ENCODE measurements at regions not wholly inside any gene's neighbourhood (a gene's known extent, or its start where the extent isn't known, plus 50 kb on each side); places are given as distances from the start of the nearest gene placed in this dataset.

- H3K27me3 ChIP-seq (ENCODE audit: control insufficient read depth, insufficient read depth, low read length): no peaks in the 10 kb centered on the region
- H3K36me3 ChIP-seq (ENCODE audit: control insufficient read depth, insufficient read depth, low read length): no peaks in the 10 kb centered on the region
- peaks cover 5% of the 10 kb centered on the region; the same call in 1 of the 2 replicates for H3K4me1 ChIP-seq (ENCODE audit: control insufficient read depth, insufficient read depth, low read length)
Observed at GRCh38 chr6:22647719-22648118, 78.4 kb downstream of the HDGFL1 start.

DNA sequence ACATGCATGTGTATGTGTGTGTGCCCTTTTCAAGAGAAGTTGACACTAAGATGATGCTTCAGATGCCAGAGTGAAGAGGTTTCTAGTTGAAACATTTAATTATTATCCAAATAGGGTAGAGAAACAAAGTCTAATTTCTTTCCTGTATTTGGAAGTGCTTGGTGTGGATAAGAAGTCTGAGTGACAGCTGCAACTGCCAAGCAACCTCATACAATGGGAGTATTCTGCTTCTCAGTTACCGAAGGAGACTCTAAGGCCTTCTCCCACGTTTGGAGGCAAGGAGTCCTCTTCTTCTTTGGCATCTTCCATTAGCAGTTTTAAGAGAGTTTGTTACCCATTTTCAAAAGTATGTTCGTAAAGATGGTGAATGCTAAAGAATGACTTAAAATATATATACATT is 82.4 kb downstream of the HDGFL1 start:
- H3K27me3 ChIP-seq (ENCODE audit: control insufficient read depth, insufficient read depth, low read length): no peaks in the 10 kb centered on the region
- H3K4me3 ChIP-seq (ENCODE audit: low read depth, low read length): no peak overlapping the region
- no peak overlapping the region for H3K9ac ChIP-seq (ENCODE audit: low read length)
- peaks cover 5% of the 10 kb centered on the region; the same call in 1 of the 2 replicates for H3K4me1 ChIP-seq (ENCODE audit: control insufficient read depth, insufficient read depth, low read length)
- no peaks in the 10 kb centered on the region for H3K36me3 ChIP-seq (ENCODE audit: control insufficient read depth, insufficient read depth, low read length)
- H3K9me3 ChIP-seq (ENCODE audit: control insufficient read depth, insufficient read depth, low read depth, low read length): no peaks in the 10 kb centered on the region
- H3K27ac ChIP-seq (ENCODE audit: low read depth, low read length): no peak overlapping the region

More at GRCh38 chr6:22647719-22648118, 78.4 kb downstream of the HDGFL1 start:
- Histone ChIP-seq H3K4me3 (ENCODE audit: low read depth, low read length) (no peak overlapping the region), H3K27ac (ENCODE audit: low read depth, low read length) (no peak overlapping the region), H3K9me3 (ENCODE audit: control insufficient read depth, insufficient read depth, low read depth, low read length) (no peaks in the 10 kb centered on the region), H3K9ac (ENCODE audit: low read length) (no peak overlapping the region)

DNA sequence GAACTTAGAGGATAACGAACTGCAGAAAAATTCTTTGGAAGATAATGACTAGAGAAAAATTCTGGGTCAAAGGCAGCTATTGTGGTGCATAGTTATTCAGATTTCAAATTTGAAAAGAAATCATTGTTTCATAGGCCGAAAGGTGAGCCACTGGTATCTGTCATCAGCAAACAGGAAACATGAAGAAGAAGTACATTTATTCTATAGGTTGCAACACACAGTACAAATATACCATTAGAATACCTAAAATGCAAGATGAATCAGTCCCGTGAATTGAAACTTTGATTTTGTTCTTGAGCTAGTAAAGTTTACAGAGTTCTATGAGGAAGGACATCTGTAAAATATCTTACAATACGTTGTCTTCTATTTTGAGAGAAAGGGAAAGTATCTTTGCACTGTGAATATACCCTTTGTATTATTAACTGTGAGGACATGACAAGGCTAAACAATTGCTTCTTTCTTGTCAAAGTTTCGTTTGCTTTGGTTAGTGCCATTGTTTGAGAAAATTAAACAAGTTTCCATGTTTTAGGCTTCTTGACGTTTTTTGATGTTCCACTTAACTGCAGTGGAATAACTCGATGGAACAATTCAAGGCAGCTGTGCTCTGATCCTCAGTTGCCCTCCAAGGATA is 84.7 kb downstream of the HDGFL1 start:
- H3K27me3 ChIP-seq (ENCODE audit: control insufficient read depth, insufficient read depth, low read length): no peaks in the 10 kb centered on the region
- peaks cover 5% of the 10 kb centered on the region; the same call in 1 of the 2 replicates for H3K4me1 ChIP-seq (ENCODE audit: control insufficient read depth, insufficient read depth, low read length)
- H3K9ac ChIP-seq (ENCODE audit: low read length): no peak overlapping the region
- no peak overlapping the region for H3K4me3 ChIP-seq (ENCODE audit: low read depth, low read length)
- no peak overlapping the region for H3K27ac ChIP-seq (ENCODE audit: low read depth, low read length)
- no peaks in the 10 kb centered on the region for H3K9me3 ChIP-seq (ENCODE audit: control insufficient read depth, insufficient read depth, low read depth, low read length)
- no peaks in the 10 kb centered on the region for H3K36me3 ChIP-seq (ENCODE audit: control insufficient read depth, insufficient read depth, low read length)

GRCh38 chr6:22656706-22657351 is 87.5 kb downstream of the HDGFL1 start:
- H3K27ac ChIP-seq (ENCODE audit: low read depth, low read length): no peak overlapping the region
- no peak overlapping the region for H3K9ac ChIP-seq (ENCODE audit: low read length)
- H3K27me3 ChIP-seq (ENCODE audit: control insufficient read depth, insufficient read depth, low read length): no peaks in the 10 kb centered on the region
- no peaks in the 10 kb centered on the region; the same call in 1 of the 2 replicates for H3K4me1 ChIP-seq (ENCODE audit: control insufficient read depth, insufficient read depth, low read length)
- H3K4me3 ChIP-seq (ENCODE audit: low read depth, low read length): no peak overlapping the region
- no peaks in the 10 kb centered on the region for H3K9me3 ChIP-seq (ENCODE audit: control insufficient read depth, insufficient read depth, low read depth, low read length)
- H3K36me3 ChIP-seq (ENCODE audit: control insufficient read depth, insufficient read depth, low read length): no peaks in the 10 kb centered on the region

GRCh38 chr6:22657352-22657980 is 88.1 kb downstream of the HDGFL1 start:
- H3K9me3 ChIP-seq (ENCODE audit: control insufficient read depth, insufficient read depth, low read depth, low read length): no peaks in the 10 kb centered on the region
- H3K27me3 ChIP-seq (ENCODE audit: control insufficient read depth, insufficient read depth, low read length): no peaks in the 10 kb centered on the region
- no peaks in the 10 kb centered on the region; the same call in 1 of the 2 replicates for H3K4me1 ChIP-seq (ENCODE audit: control insufficient read depth, insufficient read depth, low read length)
- H3K27ac ChIP-seq (ENCODE audit: low read depth, low read length): no peak overlapping the region
- no peaks in the 10 kb centered on the region for H3K36me3 ChIP-seq (ENCODE audit: control insufficient read depth, insufficient read depth, low read length)
- no peak overlapping the region for H3K9ac ChIP-seq (ENCODE audit: low read length)
- H3K4me3 ChIP-seq (ENCODE audit: low read depth, low read length): no peak overlapping the region

DNA sequence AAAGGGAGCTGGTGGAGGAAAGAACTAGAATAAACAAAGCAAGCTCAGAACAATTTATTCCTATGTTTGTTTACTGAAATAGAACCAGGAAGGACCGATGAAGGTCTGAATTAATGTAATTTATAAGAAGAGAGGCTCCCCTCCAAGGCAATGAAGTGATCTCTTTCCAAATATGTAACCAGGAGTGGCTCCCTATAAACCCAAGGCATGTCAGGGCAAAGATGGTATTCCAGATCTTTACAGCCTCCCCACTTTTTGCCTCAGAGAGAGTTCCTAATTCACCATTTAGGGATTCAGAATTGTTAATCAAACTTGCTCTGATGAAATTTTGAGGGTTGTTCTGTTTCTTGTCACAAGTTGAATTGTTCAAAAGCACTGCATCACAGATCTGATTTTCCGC is 88.8 kb downstream of the HDGFL1 start:
- H3K36me3 ChIP-seq (ENCODE audit: control insufficient read depth, insufficient read depth, low read length): no peaks in the 10 kb centered on the region
- H3K27ac ChIP-seq (ENCODE audit: low read depth, low read length): no peak overlapping the region
- H3K4me3 ChIP-seq (ENCODE audit: low read depth, low read length): no peak overlapping the region
- no peaks in the 10 kb centered on the region for H3K27me3 ChIP-seq (ENCODE audit: control insufficient read depth, insufficient read depth, low read length)
- H3K9me3 ChIP-seq (ENCODE audit: control insufficient read depth, insufficient read depth, low read depth, low read length): no peaks in the 10 kb centered on the region
- H3K4me1 ChIP-seq (ENCODE audit: control insufficient read depth, insufficient read depth, low read length): no peaks in the 10 kb centered on the region; the same call in 1 of the 2 replicates
- no peak overlapping the region for H3K9ac ChIP-seq (ENCODE audit: low read length)

DNA sequence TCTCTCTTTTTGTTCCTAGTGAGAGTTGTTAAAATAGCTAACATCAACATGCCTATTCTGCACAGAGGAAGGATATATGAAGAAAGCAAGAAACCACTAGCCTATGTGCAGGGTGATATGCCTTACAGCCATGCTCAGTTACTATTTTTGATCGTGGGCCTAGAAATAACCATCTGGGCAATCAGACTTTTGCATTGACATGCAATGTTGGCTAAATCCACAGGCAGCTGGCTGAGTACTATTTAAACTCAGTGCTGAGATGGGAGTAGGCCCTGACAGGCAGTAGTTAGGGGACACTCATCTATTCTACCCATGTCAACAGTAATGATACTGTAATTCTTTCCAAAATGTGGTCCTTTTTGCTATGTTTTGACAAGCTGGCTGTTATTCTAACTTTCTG is 89.6 kb downstream of the HDGFL1 start:
- Histone ChIP-seq H3K4me3 (ENCODE audit: low read depth, low read length) (no peak overlapping the region), H3K4me1 (ENCODE audit: control insufficient read depth, insufficient read depth, low read length) (no peaks in the 10 kb centered on the region; the same call in 1 of the 2 replicates), H3K9ac (ENCODE audit: low read length) (no peak overlapping the region), H3K27ac (ENCODE audit: low read depth, low read length) (no peak overlapping the region), H3K9me3 (ENCODE audit: control insufficient read depth, insufficient read depth, low read depth, low read length) (no peaks in the 10 kb centered on the region), H3K27me3 (ENCODE audit: control insufficient read depth, insufficient read depth, low read length) (no peaks in the 10 kb centered on the region), H3K36me3 (ENCODE audit: control insufficient read depth, insufficient read depth, low read length) (no peaks in the 10 kb centered on the region)

- Histone ChIP-seq H3K9me3 (ENCODE audit: control insufficient read depth, insufficient read depth, low read depth, low read length) (no peaks in the 10 kb centered on the region), H3K9ac (ENCODE audit: low read length) (no peak overlapping the region), H3K4me1 (ENCODE audit: control insufficient read depth, insufficient read depth, low read length) (no peaks in the 10 kb centered on the region), H3K4me3 (ENCODE audit: low read depth, low read length) (no peak overlapping the region), H3K36me3 (ENCODE audit: control insufficient read depth, insufficient read depth, low read length) (no peaks in the 10 kb centered on the region), H3K27ac (ENCODE audit: low read depth, low read length) (no peak overlapping the region), H3K27me3 (ENCODE audit: control insufficient read depth, insufficient read depth, low read length) (no peaks in the 10 kb centered on the region)
Observed at GRCh38 chr6:22664968-22665367, 95.6 kb downstream of the HDGFL1 start.

DNA sequence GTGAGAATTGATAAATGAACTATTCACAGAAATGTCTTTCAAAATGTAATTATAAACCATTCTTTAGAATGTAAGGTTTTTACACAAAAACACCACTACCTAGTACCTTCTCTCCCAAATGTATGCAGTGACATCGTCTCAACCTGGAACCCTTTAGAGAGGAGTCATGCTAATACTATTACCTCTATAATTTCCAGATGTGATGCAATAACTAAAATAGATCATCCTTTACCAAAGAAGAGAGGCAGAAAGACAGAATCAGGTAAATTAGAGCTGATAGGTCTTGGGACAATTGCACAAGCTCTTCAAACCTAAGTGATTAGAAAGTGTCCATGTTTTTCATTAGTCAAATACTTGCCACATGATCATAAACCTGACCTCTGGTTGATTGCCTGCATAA is 96.7 kb downstream of the HDGFL1 start:
- no peak overlapping the region for H3K27ac ChIP-seq (ENCODE audit: low read depth, low read length)

GRCh38 chr6:22666586-22666985 is 97.2 kb downstream of the HDGFL1 start:
- no peak overlapping the region for H3K27ac ChIP-seq (ENCODE audit: low read depth, low read length)
- no peaks in the 10 kb centered on the region for H3K27me3 ChIP-seq (ENCODE audit: control insufficient read depth, insufficient read depth, low read length)
- H3K9ac ChIP-seq (ENCODE audit: low read length): no peak overlapping the region
- H3K9me3 ChIP-seq (ENCODE audit: control insufficient read depth, insufficient read depth, low read depth, low read length): no peaks in the 10 kb centered on the region
- no peak overlapping the region for H3K4me3 ChIP-seq (ENCODE audit: low read depth, low read length)
- no peaks in the 10 kb centered on the region for H3K36me3 ChIP-seq (ENCODE audit: control insufficient read depth, insufficient read depth, low read length)
- no peaks in the 10 kb centered on the region for H3K4me1 ChIP-seq (ENCODE audit: control insufficient read depth, insufficient read depth, low read length)

More for the DNA sequence above, 96.7 kb downstream of the HDGFL1 start:
- Histone ChIP-seq H3K4me1 (ENCODE audit: control insufficient read depth, insufficient read depth, low read length) (no peaks in the 10 kb centered on the region), H3K27me3 (ENCODE audit: control insufficient read depth, insufficient read depth, low read length) (no peaks in the 10 kb centered on the region), H3K36me3 (ENCODE audit: control insufficient read depth, insufficient read depth, low read length) (no peaks in the 10 kb centered on the region), H3K9me3 (ENCODE audit: control insufficient read depth, insufficient read depth, low read depth, low read length) (no peaks in the 10 kb centered on the region), H3K4me3 (ENCODE audit: low read depth, low read length) (no peak overlapping the region), H3K9ac (ENCODE audit: low read length) (no peak overlapping the region)

GRCh38 chr6:22667855-22668254 is 98.5 kb downstream of the HDGFL1 start:
- Histone ChIP-seq H3K27me3 (ENCODE audit: control insufficient read depth, insufficient read depth, low read length) (no peaks in the 10 kb centered on the region), H3K36me3 (ENCODE audit: control insufficient read depth, insufficient read depth, low read length) (no peaks in the 10 kb centered on the region), H3K4me3 (ENCODE audit: low read depth, low read length) (no peak overlapping the region), H3K27ac (ENCODE audit: low read depth, low read length) (no peak overlapping the region), H3K9me3 (ENCODE audit: control insufficient read depth, insufficient read depth, low read depth, low read length) (no peaks in the 10 kb centered on the region), H3K4me1 (ENCODE audit: control insufficient read depth, insufficient read depth, low read length) (no peaks in the 10 kb centered on the region), H3K9ac (ENCODE audit: low read length) (no peak overlapping the region)

All from HUES6 (cell line).